ENCODE measurements at regions not wholly inside any gene's neighbourhood (a gene's known extent, or its start where the extent isn't known, plus 50 kb on each side); places are given as distances from the start of the nearest gene placed in this dataset.

GRCh38 chr5:12274236-12274635 is 370.0 kb upstream of the CTNND2 start:
- TF ChIP-seq CTCF (IDR thresholded peaks at IDR 0.05) (no peak), POLR2A (IDR thresholded peaks at IDR 0.05) (no peak)

All from body of pancreas (tissue), 4 donors.